GM18520 (cell line): ENCODE measurements at regions not wholly inside any gene's neighbourhood (a gene's known extent, or its start where the extent isn't known, plus 50 kb on each side); places are given as distances from the start of the nearest gene placed in this dataset.

Experiments used
- ATAC-seq: cut with Tn5 transposase; IDR thresholded peaks from one replicate; pipeline ENCODE4 v1.9.1; 2021; ENCODE audit not compliant: unreplicated experiment

DNA sequence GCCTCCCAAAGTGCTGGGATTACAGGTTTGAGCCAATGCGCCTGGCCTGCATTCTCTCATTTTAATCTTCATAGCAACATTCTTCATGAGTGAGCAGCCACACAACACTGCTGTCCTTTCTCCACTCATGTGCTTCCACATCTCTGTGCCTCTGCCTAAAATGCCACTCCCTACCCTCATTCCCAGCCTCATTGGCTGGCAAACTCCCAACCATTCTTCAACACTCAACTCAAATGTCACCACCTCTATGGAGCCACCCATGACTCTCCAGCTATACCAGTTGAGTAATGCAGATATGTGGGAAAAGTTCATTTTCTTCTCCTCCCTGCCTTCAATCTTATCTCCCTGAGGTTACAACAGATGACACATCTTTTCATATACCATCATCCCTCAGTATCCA lies 53.9 kb upstream of the ZC3H12A start:
- ATAC-seq: no peak

DNA sequence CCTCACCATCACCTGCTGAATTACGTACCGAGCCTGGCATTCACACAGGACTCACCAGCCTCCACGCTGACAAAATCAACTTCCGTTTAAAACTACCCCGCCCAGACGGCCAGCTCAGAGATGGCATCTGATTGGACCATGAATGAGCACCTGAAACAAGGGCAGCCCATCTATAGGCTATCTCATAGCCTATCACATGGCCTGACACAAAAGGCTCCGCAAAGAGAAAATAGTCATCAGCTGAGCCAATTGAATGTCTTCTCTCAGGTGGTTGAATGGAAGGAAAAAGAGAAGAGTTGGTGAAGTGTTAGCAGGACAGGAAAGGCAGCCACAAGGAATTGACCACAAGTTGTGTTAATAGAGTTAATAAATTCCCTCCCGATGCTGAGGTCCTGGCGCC lies 50.6 kb upstream of the ZC3H12A start:
- ATAC-seq: no peak

- no peak for ATAC-seq
Observed at GRCh38 chr1:37424523-37424922, 49.9 kb upstream of the ZC3H12A start.
